ENCODE measurements at regions not wholly inside any gene's neighbourhood (a gene's known extent, or its start where the extent isn't known, plus 50 kb on each side); places are given as distances from the start of the nearest gene placed in this dataset.

DNA sequence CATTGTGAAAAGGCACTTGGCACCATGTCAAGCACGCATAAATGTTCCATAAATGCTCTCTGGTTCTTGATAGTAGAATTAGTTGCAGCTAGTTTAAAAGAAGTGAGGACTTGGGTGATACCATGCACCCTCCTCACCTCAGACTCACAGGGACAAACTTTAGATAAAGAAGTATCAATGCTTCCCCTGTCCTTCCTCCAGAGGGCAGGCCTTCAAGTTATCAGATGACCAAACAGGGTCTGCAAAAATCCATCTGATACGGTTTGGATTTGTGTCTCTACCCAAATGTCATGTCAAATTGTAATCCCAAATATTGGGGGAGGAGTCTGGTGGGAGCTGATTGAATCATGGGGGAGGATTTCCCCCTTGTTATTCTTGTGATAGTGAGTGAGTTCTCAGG lies 54.1 kb downstream of the C1QL2 start:
- DNase-seq (ENCODE audit: low spot score) = no peak

DNA sequence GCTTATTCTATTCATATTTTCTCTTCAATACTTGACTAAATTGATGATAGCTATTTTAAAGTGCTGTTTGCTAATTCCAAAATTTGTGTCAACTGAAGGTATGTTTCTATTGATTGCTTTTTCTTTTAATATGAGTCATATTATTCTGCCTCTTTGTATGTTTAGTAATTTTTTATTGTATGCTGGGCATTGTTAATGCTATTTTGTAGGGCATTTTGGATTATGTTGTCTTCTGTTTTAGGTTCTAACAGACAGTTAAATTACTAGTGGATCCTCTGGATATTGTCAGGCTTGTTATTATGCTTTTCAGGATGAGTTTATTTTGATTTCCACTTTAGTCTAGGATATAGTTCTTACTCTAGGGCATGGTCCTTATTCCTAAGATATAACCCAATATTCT lies 55.6 kb downstream of the C1QL2 start:
- DNase-seq (ENCODE audit: low spot score) = no peak

DNA sequence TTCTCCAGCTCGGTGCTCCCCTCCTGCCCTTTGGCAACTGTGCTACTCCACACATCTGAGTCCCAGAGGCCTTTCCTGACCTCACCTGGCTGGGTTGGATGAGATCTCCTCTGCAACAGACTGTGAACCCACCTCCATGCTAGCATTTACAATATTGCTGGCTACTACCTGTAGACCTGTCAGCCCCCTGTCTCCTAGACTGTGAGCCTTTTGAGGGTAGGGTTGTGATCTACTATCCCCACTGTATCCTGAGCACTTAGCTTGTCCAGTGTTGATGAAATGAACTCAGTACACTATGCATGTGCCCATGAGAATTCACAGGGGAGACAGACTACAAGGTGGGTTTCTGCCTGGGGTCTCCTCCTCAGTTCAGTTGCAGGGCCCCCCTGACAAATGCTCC lies 70.1 kb downstream of the C1QL2 start:
- DNase-seq (ENCODE audit: low spot score) = no peak

DNA sequence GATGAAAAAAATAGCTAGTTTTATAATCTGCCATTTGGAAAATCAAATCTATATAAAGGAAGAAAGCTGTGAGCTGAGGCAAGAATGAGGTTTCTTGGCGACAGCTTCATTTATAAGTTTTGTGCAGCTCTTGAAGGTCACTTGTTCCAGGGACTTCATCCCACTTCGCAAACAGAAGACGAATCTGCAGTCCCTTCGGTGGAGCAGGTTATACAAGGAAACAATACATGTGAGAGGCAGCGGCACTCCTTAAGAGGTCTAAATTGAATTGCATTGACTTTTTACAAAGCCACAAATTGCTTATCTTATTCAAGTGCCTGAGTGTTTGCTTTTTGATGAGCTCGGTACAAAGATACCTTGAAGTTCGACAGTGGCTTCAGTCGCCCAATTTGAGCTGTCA lies 72.2 kb downstream of the C1QL2 start:
- peak; percentile 26 for DNase-seq (ENCODE audit: low spot score)

DNA sequence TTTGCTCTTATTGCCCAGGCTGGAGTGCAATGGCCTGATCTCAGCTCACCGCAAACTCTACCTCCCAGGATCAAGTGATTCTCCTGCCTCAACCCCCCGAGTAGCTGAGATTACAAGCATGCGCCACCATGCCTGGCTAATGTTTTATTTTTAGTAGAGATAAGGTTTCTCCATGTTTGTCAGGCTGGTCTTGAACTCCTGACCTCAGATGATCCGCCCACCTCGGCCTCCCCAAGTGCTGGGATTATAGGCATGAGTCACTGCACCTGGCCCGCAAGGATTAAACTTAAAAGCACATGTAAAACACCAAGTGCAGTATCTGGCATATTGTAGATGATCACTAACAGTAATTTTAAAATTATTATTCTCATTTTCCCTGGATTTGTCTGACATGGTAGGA lies 72.9 kb downstream of the C1QL2 start:
- peak; percentile 40 for DNase-seq (ENCODE audit: low spot score)

DNA sequence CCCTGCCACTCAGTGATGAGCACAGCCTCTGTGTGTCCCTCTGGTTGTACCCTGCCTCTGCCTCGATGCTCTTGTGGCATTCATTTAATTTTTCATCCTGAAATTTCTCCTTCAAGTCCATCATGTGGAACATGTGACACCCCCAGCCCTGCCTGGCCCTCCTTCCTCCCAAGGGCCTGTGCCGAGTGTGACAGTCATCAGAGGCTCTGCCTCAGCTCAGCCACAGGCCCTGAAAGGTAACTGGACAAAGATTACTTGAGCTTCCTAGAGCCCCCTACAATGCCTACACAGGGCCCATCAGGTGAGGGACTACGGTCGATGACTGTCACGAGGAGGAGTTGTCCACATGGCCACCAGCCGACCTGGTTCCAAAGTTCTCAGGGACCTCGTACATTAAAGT lies 75.1 kb downstream of the C1QL2 start:
- no peak for DNase-seq (ENCODE audit: low spot score)

DNA sequence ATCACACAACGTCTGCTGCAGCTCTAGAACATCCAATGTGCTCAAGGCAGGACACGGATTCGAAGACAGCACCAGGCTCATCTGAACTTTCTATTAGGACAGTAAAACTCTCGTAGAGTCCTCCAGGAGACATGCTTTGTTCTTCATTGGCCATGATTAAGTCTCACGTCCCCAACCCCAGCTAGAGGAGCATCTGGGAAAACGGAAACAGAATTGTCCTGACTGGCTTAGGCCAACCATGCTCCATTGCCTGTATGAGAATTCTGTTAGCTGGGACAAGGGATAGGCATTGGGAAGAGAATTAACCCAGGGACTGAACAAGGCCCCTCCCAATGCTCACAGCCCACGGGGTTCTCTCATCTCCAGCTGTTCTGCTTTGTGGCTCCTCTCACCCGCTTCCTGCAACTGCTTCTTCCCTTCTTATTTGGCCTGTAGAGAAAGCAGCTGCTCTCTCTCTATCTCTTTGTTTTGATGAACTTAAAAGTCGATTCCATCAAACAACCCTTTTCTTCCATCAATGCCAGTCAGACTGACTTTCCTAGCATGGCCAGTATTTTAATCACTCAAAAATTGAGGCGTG lies 75.6 kb downstream of the C1QL2 start:
- DNase-seq (ENCODE audit: low spot score) = no peak

DNA sequence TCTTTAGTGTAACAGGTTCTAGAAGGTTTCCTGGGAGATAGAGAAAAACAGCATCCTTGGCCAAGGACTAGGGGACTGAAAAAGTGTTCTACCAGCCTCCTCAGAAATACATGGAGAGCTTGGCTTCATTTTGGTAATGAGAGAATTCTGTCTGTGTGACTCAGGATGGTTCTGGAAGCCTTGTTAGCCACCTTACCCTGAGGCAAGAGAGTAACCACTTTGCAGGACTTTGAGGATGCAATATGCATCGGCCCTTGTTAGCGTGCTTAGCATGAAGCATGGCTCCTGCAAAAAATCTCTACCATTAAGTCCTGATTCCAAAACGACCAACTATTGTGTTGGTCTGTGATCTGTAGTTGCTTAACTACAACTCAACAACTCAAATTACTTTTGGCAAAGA lies 79.8 kb downstream of the C1QL2 start:
- DNase-seq (ENCODE audit: low spot score) = no peak

DNA sequence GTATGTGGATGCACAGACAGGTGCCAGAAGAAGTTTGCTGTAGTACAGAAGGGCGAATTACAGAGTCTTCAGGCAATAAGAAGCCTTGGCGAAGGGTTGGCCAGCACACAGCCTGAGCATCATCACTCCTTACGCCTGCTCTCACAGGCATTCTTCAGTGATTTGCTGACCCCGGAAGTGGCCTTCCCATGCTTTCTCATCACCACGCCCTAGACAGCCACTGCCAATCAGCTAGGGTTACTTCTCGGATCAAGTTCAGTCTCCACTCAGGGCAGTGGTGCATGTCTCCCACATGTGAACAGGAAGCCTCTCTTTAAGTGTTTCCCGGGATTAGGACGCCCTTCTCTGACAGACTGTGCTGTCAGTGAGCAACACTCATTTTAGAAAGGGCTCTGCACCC lies 81.8 kb downstream of the C1QL2 start:
- DNase-seq (ENCODE audit: low spot score) = no peak

DNA sequence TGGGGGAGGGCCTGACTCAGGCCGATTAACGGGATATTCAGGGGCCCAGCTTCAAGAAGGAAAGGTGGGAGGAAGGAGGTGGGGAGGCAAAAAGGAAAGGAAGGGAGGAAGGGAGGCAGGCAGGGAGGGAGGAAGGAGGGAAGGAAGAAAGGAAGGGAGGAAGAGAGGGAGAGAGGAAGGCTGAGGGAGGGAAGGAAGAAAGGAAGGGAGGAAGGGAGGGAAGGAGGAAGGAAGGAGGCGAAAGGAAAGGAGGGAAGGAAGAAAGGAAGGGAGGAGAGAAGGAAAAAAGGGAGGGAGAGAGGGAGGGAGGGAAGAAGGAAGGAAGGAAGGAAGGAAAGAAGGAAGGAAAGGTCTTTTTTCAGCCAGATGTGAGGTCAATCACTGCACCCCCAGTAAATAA lies 85.3 kb downstream of the C1QL2 start:
- no peak for DNase-seq (ENCODE audit: low spot score)

DNA sequence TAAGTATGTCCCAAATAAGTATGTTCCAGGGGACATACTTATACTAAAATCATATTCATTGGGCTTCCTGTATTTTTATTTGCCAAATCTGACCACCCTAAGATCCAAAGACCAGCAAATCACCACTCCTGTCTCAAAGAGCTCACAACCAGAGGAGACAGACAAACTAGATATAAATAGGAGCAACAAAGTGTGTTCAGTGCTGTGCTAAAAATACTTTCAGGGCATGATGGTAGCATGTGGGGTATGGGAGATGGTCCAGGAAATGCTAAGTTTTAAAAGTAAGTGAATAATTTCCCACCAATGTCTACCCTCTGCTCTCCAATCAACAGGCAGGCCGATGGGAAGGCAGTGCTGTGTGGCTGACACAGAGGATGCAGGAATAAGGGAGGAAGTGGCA lies 87.1 kb downstream of the C1QL2 start:
- DNase-seq (ENCODE audit: low spot score) = no peak

DNA sequence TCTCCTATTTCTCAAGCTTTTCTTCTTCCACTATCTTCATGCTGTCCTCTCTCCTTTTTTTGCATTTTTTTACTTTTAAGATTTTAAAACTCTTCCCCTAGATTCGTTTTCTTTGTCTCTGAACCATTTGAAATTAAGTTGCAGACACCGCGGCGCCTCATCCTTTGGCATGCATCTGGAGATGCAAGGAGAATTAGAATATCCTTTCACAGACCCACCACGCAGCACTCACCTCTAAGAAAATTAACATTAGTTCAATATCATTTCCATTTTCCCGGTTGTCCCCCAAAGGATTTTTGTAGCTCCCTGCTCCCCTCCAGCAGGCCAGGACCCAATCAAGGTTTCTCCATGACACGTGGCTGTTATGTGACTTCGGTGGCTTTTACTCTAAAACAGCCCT lies 88.8 kb downstream of the C1QL2 start:
- DNase-seq (ENCODE audit: low spot score) = no peak

DNA sequence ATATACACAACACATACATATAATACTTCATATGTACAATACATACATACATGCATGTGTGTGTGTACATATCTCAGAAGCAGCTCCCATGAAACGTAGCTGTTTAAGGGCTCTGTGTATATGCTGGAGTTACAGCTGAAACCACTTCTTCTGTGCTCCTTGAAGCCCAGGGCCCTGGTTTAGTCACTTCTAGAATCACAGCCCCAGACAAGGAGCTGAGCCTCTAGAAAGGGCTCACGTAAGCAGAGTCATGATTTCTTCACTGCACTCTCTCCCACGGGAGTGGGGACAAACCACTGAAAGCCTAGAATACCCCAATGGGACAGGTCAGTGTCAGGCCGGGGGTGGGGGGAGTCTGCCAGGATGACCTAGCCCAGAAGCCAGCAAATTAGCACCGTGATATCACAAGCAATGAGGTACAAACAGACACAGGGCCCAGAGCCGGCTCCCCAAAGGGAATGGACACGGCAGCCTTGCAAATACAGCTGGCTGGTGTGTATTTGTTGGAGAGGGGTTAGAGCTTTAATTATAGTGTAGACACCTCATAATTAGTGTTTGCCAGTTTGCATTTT lies 90.3 kb downstream of the C1QL2 start:
- DNase-seq (ENCODE audit: low spot score) = no peak

DNA sequence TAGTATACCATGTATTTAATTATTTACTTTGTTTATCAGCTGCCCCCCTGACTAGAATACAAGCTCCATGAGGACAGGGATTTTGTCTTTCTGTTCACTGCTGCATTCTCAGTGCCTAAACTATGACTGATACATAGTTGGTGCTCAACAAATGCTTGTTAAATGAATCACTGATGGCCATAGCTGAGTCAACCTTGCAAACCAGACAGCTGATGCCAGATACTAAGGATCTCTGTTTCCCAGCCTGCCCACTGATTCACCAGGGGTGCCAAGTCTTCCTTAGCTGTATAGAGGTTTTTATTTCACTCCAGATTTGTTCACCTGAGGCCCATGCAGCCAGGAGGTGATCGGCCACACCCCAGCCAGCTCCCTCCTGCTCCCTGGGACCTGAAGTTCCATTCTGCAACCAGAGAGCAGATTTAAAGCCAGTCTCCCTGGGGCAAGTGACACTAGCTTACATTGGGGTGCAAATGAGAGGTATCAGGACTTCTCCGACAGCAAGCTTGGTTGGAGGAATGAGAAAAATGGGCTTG lies 92.2 kb downstream of the C1QL2 start:
- DNase-seq (ENCODE audit: low spot score) = no peak

DNA sequence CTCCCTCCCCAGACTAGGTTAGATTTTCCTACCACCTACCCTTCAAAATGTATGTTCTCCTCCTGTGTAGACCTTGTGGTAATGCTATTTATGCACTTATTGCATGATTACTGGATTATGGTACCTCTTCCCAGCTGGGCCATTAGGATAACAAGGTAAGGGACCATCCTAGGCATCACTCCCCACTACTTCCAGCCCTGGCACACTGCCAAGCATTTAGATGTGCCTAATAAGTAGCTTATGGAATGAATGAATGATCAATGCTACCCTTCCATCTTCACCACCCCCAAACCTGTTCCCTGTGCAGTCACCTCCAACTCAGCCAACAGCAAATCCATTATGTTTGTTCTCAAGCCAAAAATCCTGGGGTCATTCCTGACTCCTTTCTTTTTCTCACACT lies 93.4 kb downstream of the C1QL2 start:
- DNase-seq (ENCODE audit: low spot score) = no peak

DNA sequence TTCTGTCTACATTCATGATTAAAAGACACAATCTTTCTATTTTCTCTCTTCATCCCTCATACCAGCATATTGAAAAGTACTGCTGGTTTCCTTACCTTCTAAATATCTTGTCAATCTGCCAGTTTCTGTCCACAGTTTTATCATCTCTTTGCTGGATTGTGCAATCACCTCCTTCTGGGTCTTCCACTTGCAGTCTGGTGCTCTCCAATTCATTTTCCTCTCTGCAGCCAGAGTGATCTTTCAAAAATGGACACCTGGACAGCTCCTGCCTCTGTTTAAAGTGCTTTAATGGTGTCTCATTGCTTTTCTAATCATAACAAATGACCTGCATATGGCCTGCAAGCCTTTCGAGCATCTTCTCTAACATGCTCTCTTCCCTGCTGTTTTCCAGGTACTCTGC lies 94.0 kb downstream of the C1QL2 start:
- DNase-seq (ENCODE audit: low spot score) = no peak

DNA sequence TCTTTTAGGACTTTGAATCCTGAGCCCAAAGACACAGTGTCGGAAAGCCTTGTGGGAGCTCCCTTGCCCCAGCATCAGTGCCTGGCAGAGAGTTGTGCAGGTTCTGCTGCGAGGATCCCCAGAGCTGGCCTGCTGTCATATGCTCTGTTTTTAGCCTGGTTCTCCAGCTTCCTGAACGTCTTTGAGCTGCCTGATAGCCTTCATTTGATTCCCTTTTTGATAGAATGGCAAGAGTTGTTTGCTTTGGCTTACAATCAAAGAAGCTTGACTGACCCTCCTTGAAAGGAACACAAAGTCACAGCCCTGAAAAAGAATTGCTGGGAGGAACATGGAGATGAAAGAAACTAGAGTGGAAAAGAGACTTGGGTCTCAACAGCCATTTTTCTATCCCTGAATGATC lies 95.4 kb downstream of the C1QL2 start:
- DNase-seq (ENCODE audit: low spot score) = no peak

DNA sequence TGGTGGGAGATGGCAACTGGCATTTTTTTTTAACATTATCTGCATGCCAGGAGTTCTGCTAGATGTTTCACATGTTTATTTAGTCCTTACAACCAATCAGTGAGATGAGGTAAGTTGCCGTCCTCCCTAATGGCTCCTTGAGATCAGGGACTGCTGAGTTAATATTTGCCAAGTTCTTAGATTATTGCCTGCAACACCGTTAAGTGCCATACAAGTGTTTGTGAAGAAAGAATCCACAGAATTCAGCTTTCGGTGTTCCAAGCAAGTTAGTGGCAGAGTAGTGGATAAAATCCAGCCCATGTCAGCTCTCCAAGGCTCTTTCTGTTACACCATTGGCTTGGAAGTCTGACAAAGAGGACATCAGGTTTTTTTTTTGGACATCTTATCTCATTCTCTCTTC lies 95.9 kb downstream of the C1QL2 start:
- DNase-seq (ENCODE audit: low spot score) = no peak

DNA sequence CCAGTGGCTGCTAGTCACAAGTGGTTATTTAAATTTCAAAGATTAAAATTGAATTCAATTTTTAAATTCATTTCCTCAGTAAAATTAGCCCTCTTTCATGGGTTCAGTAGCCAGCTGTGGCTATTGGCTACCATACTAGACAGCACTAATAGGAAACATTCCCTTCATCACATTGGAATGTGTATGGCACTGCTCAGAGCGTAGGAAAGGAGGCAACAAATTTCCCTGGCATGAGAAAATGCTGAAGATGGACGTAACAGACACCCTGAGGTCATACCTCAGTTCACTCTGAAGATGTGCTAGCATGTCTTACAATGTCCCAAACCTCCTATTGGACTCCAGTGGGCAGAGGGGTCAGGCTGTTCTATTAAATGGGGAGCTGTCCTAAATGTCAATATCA lies 96.4 kb downstream of the C1QL2 start:
- no peak for DNase-seq (ENCODE audit: low spot score)

DNA sequence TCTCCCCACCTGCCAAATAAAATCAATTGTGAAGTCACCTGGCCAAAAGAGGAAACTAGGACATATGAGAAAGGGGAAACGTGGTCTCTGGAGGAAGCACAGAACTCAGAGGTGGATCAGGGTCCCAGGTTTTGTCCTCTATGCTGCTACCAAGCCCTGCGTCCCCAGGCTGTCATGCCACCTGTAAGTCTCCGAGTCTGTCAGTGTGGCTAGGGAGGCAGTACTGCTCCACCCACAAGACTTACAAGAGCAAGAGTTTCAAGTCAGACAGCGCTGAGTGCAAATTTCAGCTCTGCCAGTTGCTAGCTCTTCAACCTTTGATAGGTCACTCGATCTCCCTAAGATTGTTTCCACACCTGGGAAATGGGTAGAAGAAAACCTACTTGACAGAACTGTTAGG lies 98.6 kb downstream of the C1QL2 start:
- DNase-seq (ENCODE audit: low spot score) = no peak

DNA sequence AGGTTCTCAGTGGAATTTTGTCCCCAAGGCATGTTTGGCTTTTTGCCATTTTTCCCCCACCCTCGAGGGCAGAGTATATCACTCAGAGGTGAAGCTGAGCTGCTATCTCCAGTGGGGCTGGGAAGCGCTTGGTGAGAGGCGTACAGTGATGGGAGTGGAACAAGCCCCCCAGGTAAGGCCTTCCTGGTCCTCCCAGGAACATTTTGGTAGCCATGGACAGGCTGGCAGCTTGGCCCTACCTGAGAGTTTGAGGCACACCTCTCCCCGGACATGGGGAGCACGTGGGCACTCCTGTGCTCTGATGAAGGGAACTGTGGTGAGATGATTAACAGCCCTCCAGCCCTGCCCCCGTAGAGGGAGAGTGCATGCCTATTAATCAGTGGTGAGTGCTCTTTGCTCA lies 99.3 kb downstream of the C1QL2 start:
- DNase-seq (ENCODE audit: low spot score) = no peak

DNA sequence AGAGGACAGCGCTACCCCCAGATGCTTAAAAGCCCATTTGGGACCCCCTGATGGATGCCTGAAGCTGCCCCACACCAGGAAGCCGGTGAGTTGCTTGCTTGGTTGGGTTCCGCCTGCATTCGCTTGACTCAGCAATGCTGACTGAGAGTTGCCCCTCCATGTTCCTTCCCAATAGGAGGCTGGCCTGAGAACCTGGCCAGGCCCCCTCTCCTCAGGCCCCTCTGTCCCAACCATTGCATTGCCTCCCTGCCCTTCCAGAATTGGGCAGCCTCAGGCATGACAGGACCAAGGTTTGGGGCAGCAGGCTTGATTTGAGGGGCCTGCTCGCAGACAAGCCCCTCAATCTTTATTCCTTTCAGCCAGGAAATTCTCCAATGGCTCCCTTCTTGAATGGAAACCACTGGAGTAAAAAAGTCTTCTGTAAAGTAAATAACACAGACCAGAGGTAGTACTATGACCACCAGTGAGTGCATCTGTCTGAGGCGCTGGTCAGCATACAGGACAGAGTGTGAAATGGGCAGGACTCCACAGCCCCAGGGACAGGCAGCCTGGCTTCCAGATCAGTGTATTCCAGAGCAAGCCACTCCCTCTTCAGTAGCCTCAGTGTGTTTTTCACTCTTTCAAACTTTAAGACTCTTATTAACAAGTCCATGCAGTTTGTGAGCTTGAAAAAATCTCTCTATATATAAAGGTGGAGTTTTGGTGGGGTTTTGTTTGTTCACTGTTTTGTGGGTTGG lies 104.7 kb downstream of the C1QL2 start:
- no peak for DNase-seq (ENCODE audit: low spot score)

DNA sequence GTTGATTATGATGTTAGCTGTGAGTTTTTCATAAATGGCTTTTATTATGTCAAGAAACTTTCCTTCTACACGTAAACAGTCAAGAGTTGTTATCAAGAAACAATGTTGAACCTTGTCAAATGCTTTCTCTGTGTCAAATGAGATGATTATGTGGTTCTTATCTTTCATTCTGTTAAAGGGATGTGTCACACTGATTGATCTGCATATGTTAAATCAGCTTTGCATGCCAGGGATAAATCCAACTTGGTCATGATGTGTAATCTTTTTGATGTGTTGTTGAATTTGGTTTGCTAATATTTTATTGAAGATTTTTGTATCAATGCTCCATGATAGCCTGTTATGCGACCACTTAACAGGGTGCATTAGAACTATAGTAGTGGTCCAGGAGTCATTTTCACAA lies 107.3 kb downstream of the C1QL2 start:
- DNase-seq (ENCODE audit: low spot score) = no peak

Measured in mucosa of gallbladder (tissue), 1 donor.